Spleen (tissue), 7 donors: ENCODE measurements at regions not wholly inside any gene's neighbourhood (a gene's known extent, or its start where the extent isn't known, plus 50 kb on each side); places are given as distances from the start of the nearest gene placed in this dataset.

Source experiments
- CTCF ChIP-seq, 11 experiments: fragments of 200-600 bp in 7 of 11; fragments of 450-650 bp in 4 of 11; sonication (generic) in 4 of 11; IDR thresholded peaks in 8 of 11; conservative IDR thresholded peaks in 3 of 11; 1 replicate in 7 of 11; 2 replicates in 4 of 11; pipeline versions ENCODE4 v1.4.0 to v1.8.0; 2016 to 2021; ENCODE audit warnings: antibody characterized with exemption in 11 of 11, inconsistent platforms in 4 of 11, mild to moderate bottlenecking in 1 of 11
- POLR2A ChIP-seq, 3 donors: fragments of 450-650 bp; IDR thresholded peaks; one replicate each; pipeline ENCODE4 v1.5.1; 2017; ENCODE audit warnings: antibody characterized with exemption in 3 of 3, mild to moderate bottlenecking in 1 of 3
- POLR2AphosphoS5 ChIP-seq, 3 donors: sonication (generic); formaldehyde crosslinking; IDR thresholded peaks; one replicate each; pipeline ENCODE4 v1.5.1; 2017; ENCODE audit warnings: antibody characterized with exemption in 3 of 3
- donor health status: DM: no; HTN: no; CAD: no; lungs with moderate emphysema.
- donor health status: DM: no; HTN: no; CAD: no.
- donor health status: DM: no; HTN: no; CAD: no.

GRCh38 chr11:100557830-100558611, 129.1 kb upstream of the ARHGAP42 start:
- TF ChIP-seq POLR2A (IDR thresholded peaks at IDR 0.05) = no peak
- no peak for TF ChIP-seq CTCF (IDR thresholded peaks at IDR 0.05 in 8 of 11, conservative IDR thresholded peaks at IDR 0.05 in 3 of 11)
- no peak for TF ChIP-seq POLR2AphosphoS5 (IDR thresholded peaks at IDR 0.05)
